WTC11 (cell line): ENCODE measurements at regions not wholly inside any gene's neighbourhood (a gene's known extent, or its start where the extent isn't known, plus 50 kb on each side); places are given as distances from the start of the nearest gene placed in this dataset.

Experiments
- ATAC-seq: fragments of 200-7000 bp; cut with Tn5 transposase; 2 replicates; pipeline ENCODE4 v1.10.0; 2021; ENCODE audit warnings: mild to moderate bottlenecking, moderate library complexity
- CTCF ChIA-PET: fragments of 300-600 bp; sonication (Branson Sonifier 250); formaldehyde crosslinking; loops from one replicate; lab custom pipeline; 2021; ENCODE audit warnings: antibody characterized with exemption; lab: Charles Lee
- POLR2A ChIA-PET: fragments of 350-600 bp; sonication (Branson Sonifier 250); formaldehyde crosslinking; loops from one replicate; lab custom pipeline; 2021; ENCODE audit warnings: antibody characterized with exemption; lab: Charles Lee
- DNase-seq: peaks from one replicate; pipeline ENCODE4 v3.0.0; 2021; ENCODE audit warnings: low spot score
- H3K27ac Mint-ChIP-seq: 2 replicates; pipeline ENCODE4 v1.8.0; 2021; ENCODE audit warnings: mixed read lengths
- H3K27me3 Mint-ChIP-seq: 2 replicates; pipeline ENCODE4 v1.8.0; 2021; ENCODE audit warnings: low read depth, mild to moderate bottlenecking, moderate library complexity, mixed read lengths
- H3K36me3 Mint-ChIP-seq: 2 replicates; pipeline ENCODE4 v1.8.0; 2021; ENCODE audit warnings: mixed read lengths
- H3K4me1 Mint-ChIP-seq: 2 replicates; pipeline ENCODE4 v1.8.0; 2022; ENCODE audit warnings: mixed read lengths
- H3K4me3 Mint-ChIP-seq: 2 replicates; pipeline ENCODE4 v1.8.0; 2021; ENCODE audit warnings: mild to moderate bottlenecking, moderate library complexity, mixed read lengths
- H3K9me3 Mint-ChIP-seq: 2 replicates; pipeline ENCODE4 v1.8.0; 2021; ENCODE audit warnings: mixed read lengths
- ATF1 ChIP-seq: sonication (generic); formaldehyde crosslinking; IDR thresholded peaks from 2 replicates; pipeline ENCODE4 v1.8.1; 2023; ENCODE audit warnings: mild to moderate bottlenecking, moderate library complexity, missing genetic modification reagents
- CDX4 ChIP-seq: fragments of 250-450 bp; sonication (Bioruptor Pico); IDR thresholded peaks from 2 replicates; pipeline ENCODE4 v1.9.0; 2021; ENCODE audit warnings: moderate library complexity, mild to moderate bottlenecking, inconsistent platforms, borderline replicate concordance
- E2F1 ChIP-seq: sonication (generic); formaldehyde crosslinking; IDR thresholded peaks from 2 replicates; pipeline ENCODE4 v1.8.0; 2022; ENCODE audit warnings: mild to moderate bottlenecking, missing genetic modification reagents
- E2F5 ChIP-seq: sonication (generic); formaldehyde crosslinking; IDR thresholded peaks from 2 replicates; pipeline ENCODE4 v1.8.1; 2022; ENCODE audit warnings: mild to moderate bottlenecking, moderate library complexity, missing genetic modification reagents
- GTF2I ChIP-seq: fragments of 250-450 bp; sonication (Bioruptor Pico); conservative IDR thresholded peaks from 2 replicates; pipeline ENCODE4 v1.4.0; 2021; ENCODE audit warnings: mild to moderate bottlenecking
- IRF1 ChIP-seq: sonication (generic); formaldehyde crosslinking; IDR thresholded peaks from 2 replicates; pipeline ENCODE4 v1.8.0; 2023; ENCODE audit warnings: missing genetic modification reagents
- JAZF1 ChIP-seq: fragments of 250-450 bp; sonication (Bioruptor Pico); IDR thresholded peaks from 2 replicates; pipeline ENCODE4 v1.9.0; 2021; ENCODE audit warnings: moderate library complexity, mild to moderate bottlenecking, inconsistent platforms
- MXD4 ChIP-seq: fragments of 250-450 bp; sonication (Bioruptor Pico); IDR thresholded peaks from 2 replicates; pipeline ENCODE4 v1.8.0; 2021; ENCODE audit warnings: mild to moderate bottlenecking, moderate library complexity, borderline replicate concordance
- PRDM15 ChIP-seq: sonication (generic); formaldehyde crosslinking; IDR thresholded peaks from 2 replicates; pipeline ENCODE4 v1.8.0; 2022; ENCODE audit warnings: missing genetic modification reagents
- PREB ChIP-seq: sonication (generic); formaldehyde crosslinking; IDR thresholded peaks from 2 replicates; pipeline ENCODE4 v1.8.1; 2022; ENCODE audit warnings: mild to moderate bottlenecking, missing genetic modification reagents, moderate library complexity, borderline replicate concordance
- TCF7 ChIP-seq: sonication (generic); formaldehyde crosslinking; IDR thresholded peaks from 2 replicates; pipeline ENCODE4 v1.8.0; 2022; ENCODE audit warnings: mild to moderate bottlenecking, low read depth, missing genetic modification reagents, moderate library complexity
- USF2 ChIP-seq: sonication (generic); formaldehyde crosslinking; IDR thresholded peaks from 2 replicates; pipeline ENCODE4 v1.8.1; 2023; ENCODE audit warnings: mild to moderate bottlenecking, missing genetic modification reagents, moderate library complexity
- ZNF263 ChIP-seq: sonication (generic); formaldehyde crosslinking; IDR thresholded peaks from 2 replicates; pipeline ENCODE4 v1.8.1; 2022; ENCODE audit warnings: low read depth, mild to moderate bottlenecking, moderate library complexity, missing genetic modification reagents
- ZNF416 ChIP-seq: fragments of 250-450 bp; sonication (Bioruptor Pico); IDR thresholded peaks from 2 replicates; pipeline ENCODE4 v1.9.0; 2021; ENCODE audit warnings: mild to moderate bottlenecking, inconsistent platforms
- ZNF425 ChIP-seq: fragments of 250-450 bp; sonication (Bioruptor Pico); conservative IDR thresholded peaks from 2 replicates; pipeline ENCODE4 v1.9.0; 2021; ENCODE audit warnings: mild to moderate bottlenecking
- ZNF671 ChIP-seq: fragments of 250-450 bp; sonication (Bioruptor Pico); IDR thresholded peaks from 2 replicates; pipeline ENCODE4 v1.8.0; 2021; ENCODE audit warnings: mild to moderate bottlenecking

- Mint-ChIP-seq H3K27me3 (no peaks in the 10 kb centered on the region), H3K9me3 (peaks cover 11% of the 10 kb centered on the region), H3K4me3 (no peak overlapping the region), H3K4me1 (peaks cover 18% of the 10 kb centered on the region), H3K36me3 (no peaks in the 10 kb centered on the region)
- CTCF ChIA-PET: interaction anchor here (1.2 kb wide), 1 partner anchor 37 kb away, joined by 3 read pairs; no protein-coding TSS in a partner anchor
- ATAC-seq: no peak
- DNase-seq: no peak
- no peak for TF ChIP-seq GTF2I (CRISPR knock-in tag)
- TF ChIP-seq MXD4 (CRISPR knock-in tag): no peak
- TF ChIP-seq ZNF263 (CRISPR knock-in tag): no peak
- TF ChIP-seq E2F1 (CRISPR knock-in tag): no peak
- TF ChIP-seq JAZF1 (CRISPR knock-in tag): no peak
- TF ChIP-seq PREB (CRISPR knock-in tag): no peak
- TF ChIP-seq ZNF671 (CRISPR knock-in tag): no peak
- no peak for TF ChIP-seq IRF1
- no peak for TF ChIP-seq USF2 (CRISPR knock-in tag)
- no peak for TF ChIP-seq TCF7 (CRISPR knock-in tag)
- no peak for TF ChIP-seq ATF1 (CRISPR knock-in tag)
- no peak for TF ChIP-seq E2F5 (CRISPR knock-in tag)
- no peak for TF ChIP-seq CDX4 (CRISPR knock-in tag)
- TF ChIP-seq ZNF416: no peak
- TF ChIP-seq ZNF425 (CRISPR knock-in tag): no peak
- TF ChIP-seq PRDM15: no peak
- TF ChIP-seq, all 79 proteins: peak for 0
- H3K27ac Mint-ChIP-seq: no peak overlapping the region; the same call in 1 of the 2 replicates
- POLR2A ChIA-PET: no interaction called here
Observed at GRCh38 chr2:200081811-200082210, 126.4 kb downstream of the MAIP1 start.
